OCI-LY3 (cell line): ENCODE measurements at regions not wholly inside any gene's neighbourhood (a gene's known extent, or its start where the extent isn't known, plus 50 kb on each side); places are given as distances from the start of the nearest gene placed in this dataset.

Experiments used
- EZH2phosphoT487 ChIP-seq: fragments of 200-600 bp; shearing (Covaris generic); IDR thresholded peaks from 2 replicates; pipeline ENCODE4 v1.6.1; 2018; ENCODE audit warnings: antibody characterized with exemption, mixed run types, low read depth
- TF ChIP-seq, protein P1 (sequence below): fragments of 200-600, 300-600 bp; sonication (generic); IDR thresholded peaks from 2 replicates; pipeline ENCODE4 v1.5.1; 2014; ENCODE audit warnings: antibody characterized with exemption, low read length, low read depth

DNA sequence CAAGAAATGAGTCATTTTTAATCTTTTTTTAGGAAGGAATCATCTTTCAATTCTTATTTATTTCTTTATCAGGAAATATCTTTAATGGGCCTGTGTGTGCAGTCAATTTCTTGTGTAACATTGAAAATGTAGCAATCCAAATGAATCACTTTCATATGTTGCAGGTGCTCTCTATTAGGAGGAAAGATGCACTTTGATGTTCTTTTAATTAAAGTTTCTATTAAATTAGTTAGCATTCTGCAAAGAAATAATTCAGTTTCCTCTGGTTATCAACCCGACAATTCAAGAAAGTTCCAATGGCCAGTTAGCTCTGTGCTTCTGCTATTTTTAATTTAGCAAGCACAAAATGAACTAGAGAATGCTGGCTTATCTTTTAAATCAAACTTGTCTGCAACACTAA lies 212.0 kb downstream of the PCDH17 start:
- TF ChIP-seq, protein P1, sequence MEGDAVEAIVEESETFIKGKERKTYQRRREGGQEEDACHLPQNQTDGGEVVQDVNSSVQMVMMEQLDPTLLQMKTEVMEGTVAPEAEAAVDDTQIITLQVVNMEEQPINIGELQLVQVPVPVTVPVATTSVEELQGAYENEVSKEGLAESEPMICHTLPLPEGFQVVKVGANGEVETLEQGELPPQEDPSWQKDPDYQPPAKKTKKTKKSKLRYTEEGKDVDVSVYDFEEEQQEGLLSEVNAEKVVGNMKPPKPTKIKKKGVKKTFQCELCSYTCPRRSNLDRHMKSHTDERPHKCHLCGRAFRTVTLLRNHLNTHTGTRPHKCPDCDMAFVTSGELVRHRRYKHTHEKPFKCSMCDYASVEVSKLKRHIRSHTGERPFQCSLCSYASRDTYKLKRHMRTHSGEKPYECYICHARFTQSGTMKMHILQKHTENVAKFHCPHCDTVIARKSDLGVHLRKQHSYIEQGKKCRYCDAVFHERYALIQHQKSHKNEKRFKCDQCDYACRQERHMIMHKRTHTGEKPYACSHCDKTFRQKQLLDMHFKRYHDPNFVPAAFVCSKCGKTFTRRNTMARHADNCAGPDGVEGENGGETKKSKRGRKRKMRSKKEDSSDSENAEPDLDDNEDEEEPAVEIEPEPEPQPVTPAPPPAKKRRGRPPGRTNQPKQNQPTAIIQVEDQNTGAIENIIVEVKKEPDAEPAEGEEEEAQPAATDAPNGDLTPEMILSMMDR: no peak
- TF ChIP-seq EZH2phosphoT487: no peak
